ENCODE measurements at regions not wholly inside any gene's neighbourhood (a gene's known extent, or its start where the extent isn't known, plus 50 kb on each side); places are given as distances from the start of the nearest gene placed in this dataset.

- no peak for TF ChIP-seq EZH2 (IDR thresholded peaks at IDR 0.05; ENCODE audit: low read depth)
- TF ChIP-seq, protein P1, sequence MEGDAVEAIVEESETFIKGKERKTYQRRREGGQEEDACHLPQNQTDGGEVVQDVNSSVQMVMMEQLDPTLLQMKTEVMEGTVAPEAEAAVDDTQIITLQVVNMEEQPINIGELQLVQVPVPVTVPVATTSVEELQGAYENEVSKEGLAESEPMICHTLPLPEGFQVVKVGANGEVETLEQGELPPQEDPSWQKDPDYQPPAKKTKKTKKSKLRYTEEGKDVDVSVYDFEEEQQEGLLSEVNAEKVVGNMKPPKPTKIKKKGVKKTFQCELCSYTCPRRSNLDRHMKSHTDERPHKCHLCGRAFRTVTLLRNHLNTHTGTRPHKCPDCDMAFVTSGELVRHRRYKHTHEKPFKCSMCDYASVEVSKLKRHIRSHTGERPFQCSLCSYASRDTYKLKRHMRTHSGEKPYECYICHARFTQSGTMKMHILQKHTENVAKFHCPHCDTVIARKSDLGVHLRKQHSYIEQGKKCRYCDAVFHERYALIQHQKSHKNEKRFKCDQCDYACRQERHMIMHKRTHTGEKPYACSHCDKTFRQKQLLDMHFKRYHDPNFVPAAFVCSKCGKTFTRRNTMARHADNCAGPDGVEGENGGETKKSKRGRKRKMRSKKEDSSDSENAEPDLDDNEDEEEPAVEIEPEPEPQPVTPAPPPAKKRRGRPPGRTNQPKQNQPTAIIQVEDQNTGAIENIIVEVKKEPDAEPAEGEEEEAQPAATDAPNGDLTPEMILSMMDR (conservative IDR thresholded peaks at IDR 0.05), result no peak
Observed at GRCh38 chr7:34550996-34551395, 107.0 kb upstream of the NPSR1 start.

Data from PC-9 (cell line).